Pulmonary artery endothelial cell (primary cell): ENCODE measurements at regions not wholly inside any gene's neighbourhood (a gene's known extent, or its start where the extent isn't known, plus 50 kb on each side); places are given as distances from the start of the nearest gene placed in this dataset.
"Not testable (repeated sequence)": the region's sequence is repeated elsewhere in the genome, so short reads cannot be mapped to it uniquely, and the experiment has no call there.

Experiments used
- DNase-seq: peaks from one replicate; pipeline ENCODE4 v3.0.0-alpha.2; 2011; ENCODE audit warnings: low read depth, low spot score

- DNase-seq = no peak
Measured at GRCh38 chr20:56724241-56724757, 95.2 kb downstream of the TFAP2C start.

- no peak for DNase-seq
Measured at GRCh38 chr20:56730003-56730402, 100.9 kb downstream of the TFAP2C start.

- DNase-seq = no peak
Measured at GRCh38 chr20:56730996-56731395, 101.9 kb downstream of the TFAP2C start.

GRCh38 chr20:56731476-56731875 is 102.4 kb downstream of the TFAP2C start:
- DNase-seq = no peak

GRCh38 chr20:56733967-56734366 is 104.9 kb downstream of the TFAP2C start:
- no peak for DNase-seq

- DNase-seq = no peak
Measured at GRCh38 chr20:56735084-56735642, 106.1 kb downstream of the TFAP2C start.

- no peak for DNase-seq
Measured at GRCh38 chr20:56736285-56736857, 107.3 kb downstream of the TFAP2C start.

GRCh38 chr20:56744325-56744821 is 115.3 kb downstream of the TFAP2C start:
- not testable (repeated sequence) for DNase-seq

GRCh38 chr20:56748476-56749377 is 119.6 kb downstream of the TFAP2C start:
- DNase-seq = no peak

GRCh38 chr20:56750430-56750829 is 121.3 kb downstream of the TFAP2C start:
- no peak for DNase-seq

- DNase-seq = no peak
Measured at GRCh38 chr20:56752274-56752673, 123.2 kb downstream of the TFAP2C start.

- no peak for DNase-seq
Measured at GRCh38 chr20:56755201-56755600, 126.1 kb downstream of the TFAP2C start.

GRCh38 chr20:56756658-56757057 is 127.6 kb downstream of the TFAP2C start:
- not testable (repeated sequence) for DNase-seq

GRCh38 chr20:56758706-56759105 is 129.6 kb downstream of the TFAP2C start:
- DNase-seq = no peak

- DNase-seq = no peak
Measured at GRCh38 chr20:56759741-56760278, 130.7 kb downstream of the TFAP2C start.

GRCh38 chr20:56760610-56761009 is 131.5 kb downstream of the TFAP2C start:
- no peak for DNase-seq

- no peak for DNase-seq
Measured at GRCh38 chr20:56761393-56761792, 132.3 kb downstream of the TFAP2C start.

- no peak for DNase-seq
Measured at GRCh38 chr20:56762401-56762800, 133.3 kb downstream of the TFAP2C start.

GRCh38 chr20:56762829-56763228 is 133.7 kb downstream of the TFAP2C start:
- no peak for DNase-seq

- DNase-seq = no peak
Measured at GRCh38 chr20:56764671-56765070, 135.6 kb downstream of the TFAP2C start.

- DNase-seq = no peak
Measured at GRCh38 chr20:56765172-56766073, 136.3 kb downstream of the TFAP2C start.
